Loucy (cell line): ENCODE measurements at regions not wholly inside any gene's neighbourhood (a gene's known extent, or its start where the extent isn't known, plus 50 kb on each side); places are given as distances from the start of the nearest gene placed in this dataset.

ENCODE experiments used
- H2AFZ ChIP-seq: fragments of 200-600 bp; sonication (generic); 2 replicates; pipeline ENCODE4 v1.6.0; 2016; ENCODE audit warnings: antibody characterized with exemption, mild to moderate bottlenecking, low read length, moderate library complexity
- H3F3A ChIP-seq: fragments of 200-600 bp; 2 replicates; pipeline ENCODE4 v1.6.0; 2016; ENCODE audit warnings: antibody characterized with exemption, low read depth, mild to moderate bottlenecking
- H3K27me3 ChIP-seq: fragments of 200-600 bp; sonication (generic); 2 replicates; pipeline ENCODE4 v1.6.1; 2014; ENCODE audit warnings: low read length, mild to moderate bottlenecking; ENCODE audit not compliant: insufficient read depth, poor library complexity, severe bottlenecking
- H3K36me3 ChIP-seq: fragments of 200-600 bp; sonication (generic); 2 replicates; pipeline ENCODE4 v1.6.1; 2016; ENCODE audit warnings: low read length; ENCODE audit not compliant: insufficient read depth
- H3K4me1 ChIP-seq: fragments of 200-600 bp; sonication (generic); 2 replicates; pipeline ENCODE4 v1.5.1; 2014; ENCODE audit warnings: low read length, mild to moderate bottlenecking; ENCODE audit not compliant: insufficient read depth, poor library complexity, severe bottlenecking
- H3K4me2 ChIP-seq: fragments of 200-600 bp; sonication (generic); 2 replicates; pipeline ENCODE4 v1.6.0; 2014; ENCODE audit warnings: antibody characterized with exemption, low read length, low read depth, mild to moderate bottlenecking; ENCODE audit not compliant: poor library complexity, severe bottlenecking
- H3K4me3 ChIP-seq: fragments of 200-600 bp; sonication (generic); 2 replicates; pipeline ENCODE4 v1.5.1; 2014; ENCODE audit warnings: low read length, mild to moderate bottlenecking, mixed read lengths; ENCODE audit not compliant: poor library complexity, severe bottlenecking
- H3K79me2 ChIP-seq: fragments of 200-600 bp; sonication (generic); 2 replicates; pipeline ENCODE4 v1.6.1; 2014; ENCODE audit warnings: low read length; ENCODE audit not compliant: insufficient read depth
- H3K9ac ChIP-seq: fragments of 200-600 bp; sonication (generic); 2 replicates; pipeline ENCODE4 v1.6.0; 2014; ENCODE audit warnings: mild to moderate bottlenecking, low read depth, low read length, moderate library complexity; ENCODE audit not compliant: poor library complexity, severe bottlenecking
- H3K9me2 ChIP-seq: fragments of 200-600 bp; sonication (generic); replicated peaks from 2 replicates; pipeline ENCODE4 v1.6.1; 2016; ENCODE audit warnings: low read depth, low read length, mixed read lengths
- H3K9me3 ChIP-seq: fragments of 200-600 bp; sonication (generic); 2 replicates; pipeline ENCODE4 v1.6.1; 2014; ENCODE audit warnings: mild to moderate bottlenecking, antibody characterized with exemption, low read length, low read depth; ENCODE audit not compliant: insufficient read depth
- H4K20me1 ChIP-seq: fragments of 200-600 bp; sonication (generic); 2 replicates; pipeline ENCODE4 v1.6.0; 2014; ENCODE audit warnings: antibody characterized with exemption, low read length, mild to moderate bottlenecking; ENCODE audit not compliant: insufficient read depth, poor library complexity, severe bottlenecking
- CTCF ChIP-seq: fragments of 200-600 bp; sonication (generic); conservative IDR thresholded peaks from 2 replicates; pipeline ENCODE4 v1.5.1; 2014; ENCODE audit warnings: mild to moderate bottlenecking, antibody characterized with exemption, low read length
- EZH2phosphoT487 ChIP-seq: fragments of 200-600 bp; IDR thresholded peaks from 2 replicates; pipeline ENCODE4 v1.6.1; 2018; ENCODE audit warnings: antibody characterized with exemption, mild to moderate bottlenecking, moderate library complexity, borderline replicate concordance

DNA sequence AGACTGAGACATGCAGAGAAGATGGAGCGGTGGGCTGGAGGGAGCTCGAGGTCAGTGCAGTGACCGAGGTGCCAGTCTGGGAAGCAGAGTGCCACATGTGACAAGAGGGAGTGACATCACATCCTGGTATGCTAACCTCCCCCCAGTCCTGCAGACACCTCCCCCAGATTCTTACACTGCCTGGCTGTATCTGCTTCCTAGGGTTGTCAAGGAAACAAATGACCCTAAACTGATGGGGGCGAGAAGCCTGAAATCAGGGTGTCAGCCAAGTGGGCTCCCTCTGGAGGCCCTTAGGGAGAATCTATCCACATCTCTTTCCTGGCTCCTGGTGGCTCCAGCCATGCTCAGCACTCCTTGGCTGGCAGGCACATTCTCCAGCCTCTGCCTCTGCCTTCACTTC lies 316.1 kb upstream of the ZMIZ1 start:
- Histone ChIP-seq H3K4me1 (peaks cover 39% of the 10 kb centered on the region), H3K9me2 (no peaks in the 10 kb centered on the region), H3K9me3 (no peaks in the 10 kb centered on the region), H4K20me1 (no peaks in the 10 kb centered on the region), H3K4me3 (no peak overlapping the region), H3F3A (no peaks in the 10 kb centered on the region), H3K9ac (no peak overlapping the region), H3K36me3 (no peaks in the 10 kb centered on the region), H2AFZ (no peak overlapping the region), H3K4me2 (no peak overlapping the region), H3K27me3 (no peaks in the 10 kb centered on the region), H3K79me2 (no peaks in the 10 kb centered on the region)
- no peak for TF ChIP-seq EZH2phosphoT487
- TF ChIP-seq CTCF, result no peak

DNA sequence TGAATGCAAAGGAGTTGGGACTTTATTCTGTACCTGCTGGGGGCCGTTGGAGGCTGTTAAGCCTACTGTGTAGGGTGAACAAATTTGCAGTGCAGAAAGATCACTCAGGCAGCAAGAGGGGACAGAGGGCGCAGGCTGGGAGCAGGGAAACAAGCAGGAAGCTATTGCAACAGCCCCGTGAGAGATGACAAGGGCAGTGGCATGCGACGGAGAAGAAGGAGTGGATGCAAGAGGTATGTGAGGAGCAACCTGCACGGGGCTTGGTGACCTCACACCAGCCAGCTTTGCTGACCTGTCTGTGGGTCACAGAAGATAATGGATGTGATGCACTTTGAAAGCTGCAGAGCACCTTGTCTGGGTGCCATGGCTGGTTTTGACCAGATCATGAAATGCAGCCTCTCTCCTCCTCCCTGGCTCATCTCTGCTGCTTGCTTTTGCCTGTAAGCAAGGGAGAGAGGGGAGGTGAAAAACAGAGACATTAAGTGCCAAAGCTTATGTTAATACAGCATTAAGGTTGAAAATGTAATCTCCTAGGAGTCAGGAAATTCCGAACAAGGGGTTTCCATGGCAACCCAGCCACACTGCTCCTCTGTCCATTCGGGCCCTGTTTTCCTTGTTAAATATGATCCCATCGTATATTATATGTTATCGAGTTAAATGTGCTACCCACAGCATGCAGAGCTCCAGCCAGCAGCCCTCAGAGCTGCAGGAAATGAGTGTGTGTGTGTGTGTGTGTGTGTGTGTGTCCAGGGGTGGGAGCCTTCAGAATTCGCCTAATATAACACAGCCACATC lies 314.3 kb upstream of the ZMIZ1 start:
- H3K9me2 ChIP-seq, result no peaks in the 10 kb centered on the region
- no peaks in the 10 kb centered on the region for H3K27me3 ChIP-seq
- H3K79me2 ChIP-seq, result no peaks in the 10 kb centered on the region
- H3K4me1 ChIP-seq, result peaks cover 39% of the 10 kb centered on the region
- no peak overlapping the region for H3K9ac ChIP-seq
- H3K4me2 ChIP-seq, result peak overlapping the region; percentile 25
- H3K4me3 ChIP-seq, result no peak overlapping the region
- no peak for TF ChIP-seq CTCF
- no peak for TF ChIP-seq EZH2phosphoT487
- no peak overlapping the region for H2AFZ ChIP-seq
- H3K36me3 ChIP-seq, result no peaks in the 10 kb centered on the region
- no peaks in the 10 kb centered on the region for H4K20me1 ChIP-seq
- H3K9me3 ChIP-seq, result no peaks in the 10 kb centered on the region
- no peaks in the 10 kb centered on the region for H3F3A ChIP-seq

- Histone ChIP-seq H3K9ac (no peak overlapping the region), H4K20me1 (no peaks in the 10 kb centered on the region)
These were observed 313.6 kb upstream of the ZMIZ1 start for GRCh38 chr10:78755063-78755701.

More at GRCh38 chr10:78755063-78755701, 313.6 kb upstream of the ZMIZ1 start:
- Histone ChIP-seq H3K27me3 (no peaks in the 10 kb centered on the region), H2AFZ (no peak overlapping the region), H3K79me2 (no peaks in the 10 kb centered on the region), H3K9me2 (no peaks in the 10 kb centered on the region), H3K4me3 (no peak overlapping the region), H3K9me3 (no peaks in the 10 kb centered on the region), H3F3A (no peaks in the 10 kb centered on the region), H3K4me2 (peak overlapping the region; percentile 25), H3K4me1 (peaks cover 36% of the 10 kb centered on the region), H3K36me3 (no peaks in the 10 kb centered on the region)
- no peak for TF ChIP-seq EZH2phosphoT487
- no peak for TF ChIP-seq CTCF
